AG08396 (cell line): ENCODE measurements at regions not wholly inside any gene's neighbourhood (a gene's known extent, or its start where the extent isn't known, plus 50 kb on each side); places are given as distances from the start of the nearest gene placed in this dataset.

Experiments
- DNase-seq: peaks from one replicate; pipeline ENCODE4 v3.0.0; 2012; ENCODE audit warnings: low spot score, mixed read lengths

GRCh38 chr10:83367036-83367435, 772.3 kb upstream of the GHITM start:
- DNase-seq, result no peak

GRCh38 chr10:83371696-83372490, 767.4 kb upstream of the GHITM start:
- no peak for DNase-seq

GRCh38 chr10:83372646-83373045, 766.7 kb upstream of the GHITM start:
- no peak for DNase-seq

GRCh38 chr10:83373671-83374070, 765.6 kb upstream of the GHITM start:
- DNase-seq, result no peak

- DNase-seq, result no peak
These were observed 764.6 kb upstream of the GHITM start for GRCh38 chr10:83374741-83375140.

- DNase-seq, result no peak
These were observed 764.0 kb upstream of the GHITM start for GRCh38 chr10:83375274-83375673.

- DNase-seq, result no peak
These were observed 741.5 kb upstream of the GHITM start for GRCh38 chr10:83397806-83398205.

- DNase-seq, result no peak
These were observed 728.7 kb upstream of the GHITM start for GRCh38 chr10:83410570-83410969.

GRCh38 chr10:83425306-83425705, 714.0 kb upstream of the GHITM start:
- no peak for DNase-seq

- no peak for DNase-seq
These were observed 712.2 kb upstream of the GHITM start for GRCh38 chr10:83427101-83427500.

- DNase-seq, result no peak
These were observed 706.9 kb upstream of the GHITM start for GRCh38 chr10:83432261-83433045.

GRCh38 chr10:83433705-83434104, 705.6 kb upstream of the GHITM start:
- DNase-seq, result no peak

GRCh38 chr10:83448013-83448412, 691.3 kb upstream of the GHITM start:
- no peak for DNase-seq

GRCh38 chr10:83458611-83459010, 680.7 kb upstream of the GHITM start:
- DNase-seq, result no peak

- DNase-seq, result no peak
These were observed 680.2 kb upstream of the GHITM start for GRCh38 chr10:83459124-83459523.

- DNase-seq, result no peak
These were observed 669.5 kb upstream of the GHITM start for GRCh38 chr10:83469728-83470331.

GRCh38 chr10:83476211-83476610, 663.1 kb upstream of the GHITM start:
- DNase-seq, result no peak

GRCh38 chr10:83489161-83489560, 650.1 kb upstream of the GHITM start:
- DNase-seq, result no peak

- no peak for DNase-seq
These were observed 647.3 kb upstream of the GHITM start for GRCh38 chr10:83492004-83492403.

GRCh38 chr10:83512681-83513080, 626.6 kb upstream of the GHITM start:
- no peak for DNase-seq

- DNase-seq, result no peak
These were observed 624.3 kb upstream of the GHITM start for GRCh38 chr10:83515001-83515400.

- no peak for DNase-seq
These were observed 622.5 kb upstream of the GHITM start for GRCh38 chr10:83516788-83517187.

GRCh38 chr10:83517456-83517855, 621.9 kb upstream of the GHITM start:
- no peak for DNase-seq
